ENCODE measurements at regions not wholly inside any gene's neighbourhood (a gene's known extent, or its start where the extent isn't known, plus 50 kb on each side); places are given as distances from the start of the nearest gene placed in this dataset.

- TF ChIP-seq CTCF (IDR thresholded peaks at IDR 0.05; ENCODE audit: insufficient read depth, low read depth, low read length), result no peak
- no peak for TF ChIP-seq EZH2 (IDR thresholded peaks at IDR 0.05; ENCODE audit: insufficient read depth, low read length)
Observed at GRCh38 chr9:6067426-6067825, 52.0 kb upstream of the RANBP6 start.
